ENCODE measurements at regions not wholly inside any gene's neighbourhood (a gene's known extent, or its start where the extent isn't known, plus 50 kb on each side); places are given as distances from the start of the nearest gene placed in this dataset.

DNA sequence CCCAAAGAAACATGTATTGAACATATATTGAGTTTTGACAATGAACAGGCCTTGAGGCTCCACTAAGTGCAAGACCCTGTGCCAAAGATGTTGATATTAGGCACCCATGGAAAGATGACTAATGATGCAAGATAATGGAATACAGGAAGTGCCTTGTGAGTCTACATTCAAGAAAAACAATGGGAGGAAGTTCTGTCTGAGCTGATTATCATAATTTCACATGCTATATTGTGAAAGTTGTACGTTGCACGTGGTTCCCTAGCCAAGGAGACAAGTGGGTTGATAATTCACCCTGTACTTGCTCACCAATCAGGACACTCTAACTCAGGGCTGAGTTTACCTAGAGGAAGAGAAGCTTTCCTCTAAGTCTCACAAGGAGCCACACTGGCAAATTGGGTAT, 186.9 kb upstream of the STAC start:
- H3K4me2 ChIP-seq (ENCODE audit: insufficient read depth in 1 of 2, low read depth in 2 of 2, low read length in 2 of 2), result no peak overlapping the region
- DNase-seq (ENCODE audit: low read depth in 1 of 2, low spot score in 2 of 2), result no peak

More for the DNA sequence above, 186.9 kb upstream of the STAC start:
- Histone ChIP-seq H3K36me3 (ENCODE audit: control insufficient read depth in 2 of 4, insufficient read depth in 4 of 4, low read length in 3 of 4) (no peaks in the 10 kb centered on the region), H3K23me2 (ENCODE audit: low read depth, low read length) (no peaks in the 10 kb centered on the region), H3K27ac (ENCODE audit: low read depth, low read length) (no peak overlapping the region), H2BK5ac (ENCODE audit: low read depth, low read length) (no peak overlapping the region), H4K8ac (ENCODE audit: extremely low read depth, insufficient read depth, low read length) (no peak overlapping the region), H3K79me2 (ENCODE audit: control insufficient read depth in 1 of 2, insufficient read depth in 2 of 2, low read length in 2 of 2) (no peaks in the 10 kb centered on the region), H3K23ac (ENCODE audit: insufficient read length) (no peak overlapping the region), H3K18ac (ENCODE audit: extremely low read depth, low read length) (no peak overlapping the region), H3K4me3 (ENCODE audit: extremely low read depth in 1 of 4, insufficient read depth in 2 of 4, low read depth in 3 of 4, low read length in 4 of 4) (no peak overlapping the region), H2BK15ac (ENCODE audit: low read length) (no peak overlapping the region), H2BK120ac (replicated peaks; ENCODE audit: low read depth, low read length) (no peak overlapping the region), H3K9me3 (ENCODE audit: insufficient read depth in 2 of 2, low read depth in 1 of 2, low read length in 1 of 2) (no peaks in the 10 kb centered on the region), H2AK5ac (ENCODE audit: low read depth, low read length) (no peak overlapping the region), H4K91ac (replicated peaks; ENCODE audit: insufficient read length, low read length) (no peak overlapping the region), H2BK12ac (ENCODE audit: low read depth, low read length) (no peak overlapping the region), H2AFZ (ENCODE audit: low read length) (no peak overlapping the region), H3K4ac (replicated peaks; ENCODE audit: insufficient read length, low read depth, low read length) (no peak overlapping the region), H3K14ac (ENCODE audit: insufficient read length) (no peak overlapping the region), H3K9ac (replicated peaks in 1 of 4; ENCODE audit: extremely low read depth in 1 of 4, low read depth in 3 of 4, low read length in 3 of 4) (no peak overlapping the region), H4K5ac (ENCODE audit: insufficient read length, low read depth, low read length) (no peak overlapping the region), H4K20me1 (replicated peaks in 1 of 2; ENCODE audit: control insufficient read depth in 1 of 2, insufficient read depth in 2 of 2, low read length in 2 of 2) (no peaks in the 10 kb centered on the region), H3K4me1 (replicated peaks in 1 of 4; ENCODE audit: control insufficient read depth in 3 of 4, insufficient read depth in 4 of 4, low read length in 3 of 4) (peaks cover 0 to 2% (median 0%) of the 10 kb centered on the region in 4 experiments; a peak in 1 of 7 replicates), H3K79me1 (ENCODE audit: low read depth, low read length) (no peaks in the 10 kb centered on the region), H3K56ac (replicated peaks; ENCODE audit: insufficient read length, low read depth, low read length) (no peak overlapping the region), H3K27me3 (replicated peaks in 1 of 4; ENCODE audit: control insufficient read depth in 3 of 4, extremely low read depth in 1 of 4, insufficient read depth in 3 of 4, low read length in 3 of 4) (no peaks in the 10 kb centered on the region), H2BK20ac (ENCODE audit: low read length) (no peak overlapping the region)
- FAIRE-seq, result no peak
- WGBS, 2 experiments (ENCODE audit: extremely low coverage in 1 of 2, insufficient coverage in 1 of 2, insufficient read length in 1 of 2, insufficient replicate concordance in 2 of 2, low coverage in 1 of 2, low lambda C conversion rate in 2 of 2, missing lambda C conversion rate in 1 of 2), result 89% methylated on average over 2 of the region's 2 CpGs; no CpG with 5 or more reads in 1 of the 2 experiments
- ChIA-PET POLR2A (ENCODE audit: partially characterized antibody) (no interaction called here), CTCF (ENCODE audit: partially characterized antibody) (interaction anchor here (0.5 to 1.3 kb wide), 3 partner anchors 8 to 62 kb away, joined by 3 read pairs; no protein-coding TSS in a partner anchor)
- TF ChIP-seq BACH1 (IDR thresholded peaks at IDR 0.05; ENCODE audit: low read length) (no peak), SP1 (IDR thresholded peaks at IDR 0.05; ENCODE audit: low read depth, low read length) (no peak), KDM4A (IDR thresholded peaks at IDR 0.05; ENCODE audit: low read depth, low read length, severe bottlenecking) (no peak), MAFK (IDR thresholded peaks at IDR 0.05; ENCODE audit: low read depth, low read length) (no peak), TEAD4 (IDR thresholded peaks at IDR 0.05; ENCODE audit: low read depth, low read length) (no peak), TAF7 (optimal IDR thresholded peaks at IDR 0.05; ENCODE audit: borderline replicate concordance, low read depth, low read length) (no peak), BRCA1 (IDR thresholded peaks at IDR 0.05; ENCODE audit: low read depth, low read length) (no peak), EP300 (IDR thresholded peaks at IDR 0.05; ENCODE audit: borderline replicate concordance in 1 of 2, low read depth in 2 of 2, low read length in 2 of 2) (no peak), SP4 (IDR thresholded peaks at IDR 0.05; ENCODE audit: low read length) (no peak), TBP (IDR thresholded peaks at IDR 0.05; ENCODE audit: low read depth, low read length) (no peak), EGR1 (IDR thresholded peaks at IDR 0.05; ENCODE audit: borderline replicate concordance, low read depth, low read length) (no peak), EZH2 (IDR thresholded peaks at IDR 0.05; ENCODE audit: low read depth, low read length, severe bottlenecking) (no peak), NANOG (IDR thresholded peaks at IDR 0.05; ENCODE audit: insufficient read depth, low read depth, low read length, poor library complexity, severe bottlenecking) (no peak), RAD21 (IDR thresholded peaks at IDR 0.05 in 1 of 2, conservative IDR thresholded peaks at IDR 0.05 in 1 of 2; ENCODE audit: low read depth in 2 of 2, low read length in 2 of 2) (no peak)

All from H1 (cell line).